NCI-H2107 (cell line): ENCODE measurements at regions not wholly inside any gene's neighbourhood (a gene's known extent, or its start where the extent isn't known, plus 50 kb on each side); places are given as distances from the start of the nearest gene placed in this dataset.

Experiments used
- DNase-seq: peaks from one replicate; lab custom pipeline; 2025; lab: John Stamatoyannopoulos, UW

- no peak for DNase-seq
Observed at GRCh38 chr10:78481842-78482241, 448.2 kb downstream of the RPS24 start.

DNA sequence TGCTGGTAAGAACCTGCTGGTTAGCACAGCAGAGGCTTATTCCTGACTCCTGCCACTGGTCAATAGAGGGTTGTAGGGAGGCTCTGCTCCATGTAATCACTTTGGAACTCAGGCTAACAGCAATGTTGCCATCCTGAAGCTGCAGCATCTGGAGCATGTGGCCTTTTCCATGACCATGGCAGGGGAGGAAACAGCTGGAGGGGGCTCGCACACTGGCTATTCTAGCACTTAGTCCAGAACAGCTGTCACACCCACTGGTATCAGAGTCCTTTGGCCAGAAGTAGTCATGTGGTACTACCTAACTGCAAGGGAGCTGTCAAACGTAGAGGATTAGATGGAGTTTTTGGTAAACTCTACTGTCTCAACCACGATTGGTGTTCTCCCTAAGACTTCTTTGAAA is 450.0 kb downstream of the RPS24 start:
- DNase-seq = no peak

DNA sequence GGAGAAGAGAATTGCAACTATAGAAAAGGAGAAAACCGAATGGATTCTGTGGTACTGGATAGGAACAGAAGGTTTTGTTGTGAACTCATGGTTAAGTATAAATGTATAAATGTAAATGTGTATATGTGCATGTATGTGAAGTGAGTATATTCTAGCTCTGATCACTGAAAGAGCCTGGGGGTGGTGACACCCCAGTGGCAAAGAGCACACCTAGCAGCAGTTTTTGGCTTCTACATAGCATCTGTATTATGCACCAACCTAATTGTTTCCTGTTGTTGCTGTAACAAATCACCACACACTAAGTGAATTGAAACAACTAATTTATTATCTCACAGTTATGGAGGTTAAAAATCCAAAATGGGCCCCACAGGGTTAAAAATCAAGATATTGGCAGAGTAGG is 455.4 kb downstream of the RPS24 start:
- DNase-seq = no peak

- DNase-seq = no peak
Observed at GRCh38 chr10:78491812-78492211, 458.1 kb downstream of the RPS24 start.

GRCh38 chr10:78492424-78492823 is 458.8 kb downstream of the RPS24 start:
- no peak for DNase-seq

GRCh38 chr10:78494179-78494578 is 460.5 kb downstream of the RPS24 start:
- DNase-seq = no peak

DNA sequence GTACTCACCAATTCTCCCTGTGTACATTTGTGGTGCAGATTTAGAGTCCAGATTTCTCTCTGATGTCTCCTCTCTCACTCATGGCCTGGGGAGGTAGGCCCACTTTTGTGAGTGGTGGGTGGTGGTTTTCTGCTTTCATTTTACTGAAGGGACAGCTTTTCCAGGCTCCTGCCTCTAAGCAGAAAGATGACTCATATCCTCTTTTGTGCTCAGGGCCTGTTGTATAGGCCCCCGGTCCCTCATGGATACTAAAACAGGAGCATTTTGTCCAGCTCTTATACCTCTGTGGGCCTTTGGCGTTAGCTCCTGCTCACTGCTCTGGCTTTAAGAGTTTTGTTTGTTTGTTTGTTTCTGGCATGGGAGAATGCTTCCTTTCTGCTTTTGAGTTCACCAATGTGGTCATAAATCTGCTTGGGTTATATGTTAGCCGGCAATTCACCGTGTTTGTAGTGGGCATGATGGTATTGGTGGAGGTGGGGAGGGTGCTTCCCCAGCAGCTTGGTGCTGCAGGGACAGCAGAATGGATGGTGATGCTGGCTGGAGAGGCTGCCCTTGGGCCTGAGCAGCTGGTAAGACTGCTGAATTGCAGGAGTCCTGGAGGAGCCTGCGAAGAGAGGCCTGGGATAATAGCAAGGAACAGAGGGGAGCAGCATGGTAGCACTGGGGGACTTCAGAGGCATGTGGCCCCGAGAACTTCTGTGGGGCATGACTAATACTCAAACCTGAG is 468.7 kb downstream of the RPS24 start:
- DNase-seq = no peak

- DNase-seq = no peak
Observed at GRCh38 chr10:78504181-78504580, 470.5 kb downstream of the RPS24 start.

DNA sequence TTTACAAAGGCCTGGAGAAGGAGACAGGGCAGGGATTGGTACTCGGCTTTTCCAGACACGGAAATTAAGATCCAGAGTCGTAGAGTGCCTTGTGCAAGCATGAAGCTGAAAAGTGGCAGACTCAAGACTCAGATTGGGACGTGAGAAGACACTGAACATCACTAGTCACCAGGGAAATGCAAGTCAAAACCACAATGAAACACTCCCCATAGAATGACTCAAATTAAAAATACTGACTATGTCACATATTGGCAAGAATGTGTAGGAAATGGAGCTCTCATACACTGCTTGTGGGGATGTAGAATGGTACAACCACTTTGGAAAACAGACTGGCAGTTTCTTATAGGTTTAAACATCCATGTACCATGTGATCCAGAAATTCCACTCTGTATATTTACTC is 472.0 kb downstream of the RPS24 start:
- DNase-seq = no peak

DNA sequence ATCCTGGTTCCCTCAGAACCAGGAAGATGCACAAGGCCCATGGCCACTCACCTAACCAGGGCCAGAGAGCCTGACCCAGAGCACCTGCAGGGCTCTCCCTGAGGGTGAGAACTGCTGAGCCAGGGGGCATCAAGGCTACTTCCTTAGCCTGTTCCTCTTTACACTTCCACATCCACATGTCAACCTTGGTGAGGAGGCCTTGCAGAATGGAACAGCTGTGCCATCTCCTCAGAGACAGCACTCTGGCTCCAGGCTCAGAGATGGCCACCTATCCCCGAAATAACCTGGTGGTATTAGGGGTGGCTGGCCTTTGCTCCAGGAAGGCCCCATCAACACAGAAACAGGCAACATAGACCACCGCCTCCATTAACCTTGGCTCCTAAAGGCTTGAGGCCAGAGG is 473.0 kb downstream of the RPS24 start:
- no peak for DNase-seq

DNA sequence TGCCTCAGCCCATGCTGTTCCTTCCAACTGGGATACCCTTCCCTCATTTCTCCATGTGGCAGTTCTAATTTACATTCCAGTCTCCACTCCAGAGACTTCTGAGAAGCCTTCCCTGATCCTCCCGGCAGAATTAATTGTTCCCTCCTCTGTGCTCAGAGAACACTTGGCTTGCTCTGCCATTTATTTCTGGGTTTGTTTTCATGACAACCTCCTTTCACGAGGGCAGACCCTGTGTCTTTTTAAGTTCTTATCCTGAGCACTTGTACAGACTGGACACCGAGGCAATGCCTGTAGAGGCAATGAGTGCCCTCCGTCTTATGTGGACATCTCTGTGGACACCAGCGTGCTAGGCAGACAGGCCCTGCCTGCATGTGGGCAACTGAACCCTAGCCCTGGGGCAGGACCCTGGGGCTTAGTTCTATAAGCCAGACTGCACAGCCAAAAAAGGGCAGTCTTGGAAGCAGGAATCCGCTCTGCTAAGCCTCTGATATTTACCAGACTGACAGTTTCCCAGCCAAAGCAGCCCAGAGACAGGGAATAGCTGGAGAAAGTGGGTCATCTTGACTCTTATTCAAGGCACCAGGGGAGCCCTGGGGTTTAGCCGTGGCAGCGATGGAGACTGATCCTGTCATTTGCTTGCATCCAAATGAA is 474.0 kb downstream of the RPS24 start:
- DNase-seq = no peak

- no peak for DNase-seq
Observed at GRCh38 chr10:78508955-78509748, 475.5 kb downstream of the RPS24 start.

DNA sequence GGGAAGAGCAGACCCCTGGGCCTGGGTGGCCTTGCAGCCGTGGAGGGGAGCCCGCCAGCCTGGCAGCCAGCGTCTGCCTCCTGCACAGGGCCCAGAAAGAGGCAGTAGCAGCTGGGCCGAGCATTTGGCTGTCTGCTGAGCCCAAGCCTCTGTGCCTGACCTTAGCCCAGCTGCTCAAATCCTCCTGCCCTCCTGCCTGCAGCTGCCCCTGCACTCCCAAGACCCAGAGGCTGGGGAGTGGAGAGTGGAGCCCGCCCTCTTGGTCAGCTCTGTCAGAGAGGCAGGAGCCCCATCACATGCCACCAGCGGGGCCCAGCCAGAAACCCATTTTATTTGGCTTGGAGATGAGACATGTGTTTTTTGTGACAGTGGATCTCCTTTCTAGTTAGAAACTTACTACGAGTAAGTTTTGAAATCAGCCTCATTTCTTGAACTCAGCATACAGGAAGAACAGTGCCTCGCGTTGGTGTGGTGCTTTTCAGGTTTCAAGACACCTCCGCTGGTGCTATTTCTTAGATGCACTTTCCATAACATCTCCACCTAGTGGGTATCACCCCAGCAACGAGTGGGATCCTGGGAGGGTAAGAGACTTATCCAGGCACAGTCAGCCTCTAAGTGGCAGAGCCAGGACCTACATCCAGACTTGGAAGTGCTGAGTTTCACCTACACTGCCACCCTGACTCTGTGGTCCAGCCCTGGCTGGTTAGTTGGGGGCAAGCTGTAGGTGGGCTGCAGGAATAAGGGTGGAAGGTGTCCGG is 477.1 kb downstream of the RPS24 start:
- DNase-seq = no peak

DNA sequence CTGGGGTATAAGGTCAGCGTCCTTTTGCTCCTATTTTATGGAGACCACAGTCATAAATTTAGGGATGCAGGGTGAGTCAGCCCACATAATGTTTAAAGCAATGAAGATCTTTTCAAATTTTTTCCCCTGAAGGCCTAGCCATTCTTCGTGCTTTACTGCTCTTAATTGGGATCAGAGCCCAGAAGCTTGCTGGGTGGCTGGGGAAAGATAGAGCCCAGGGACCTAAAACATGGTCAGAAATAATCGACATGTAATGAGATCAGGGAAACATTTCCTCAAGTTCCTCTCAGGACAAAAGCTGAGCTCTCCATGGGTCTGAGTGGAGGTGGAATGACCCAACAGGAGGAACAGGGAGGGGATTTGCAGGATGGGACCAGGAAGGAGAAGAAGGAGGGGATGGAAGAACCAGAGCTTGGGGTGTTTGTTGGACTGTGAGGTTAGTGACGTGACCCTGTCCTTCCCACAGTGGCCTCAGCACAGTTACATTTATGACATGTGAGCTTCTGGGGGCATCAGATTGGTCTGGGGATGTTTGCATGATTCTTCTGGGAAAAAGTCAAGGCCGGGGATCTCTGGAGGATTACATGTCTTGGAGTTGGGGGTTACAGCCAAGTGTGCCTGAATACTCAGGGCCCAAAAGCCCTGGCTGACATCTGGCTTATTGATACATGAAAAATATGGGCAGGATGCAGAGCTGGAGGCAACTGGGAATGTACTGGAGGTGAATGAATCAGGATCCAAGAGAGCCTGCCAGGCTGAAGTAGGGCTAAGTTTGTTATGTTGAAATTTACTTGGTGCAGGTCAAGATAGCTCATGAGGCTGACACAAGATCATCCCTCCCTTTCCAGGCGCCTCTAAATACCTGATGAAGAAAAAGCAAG is 477.9 kb downstream of the RPS24 start:
- no peak for DNase-seq

DNA sequence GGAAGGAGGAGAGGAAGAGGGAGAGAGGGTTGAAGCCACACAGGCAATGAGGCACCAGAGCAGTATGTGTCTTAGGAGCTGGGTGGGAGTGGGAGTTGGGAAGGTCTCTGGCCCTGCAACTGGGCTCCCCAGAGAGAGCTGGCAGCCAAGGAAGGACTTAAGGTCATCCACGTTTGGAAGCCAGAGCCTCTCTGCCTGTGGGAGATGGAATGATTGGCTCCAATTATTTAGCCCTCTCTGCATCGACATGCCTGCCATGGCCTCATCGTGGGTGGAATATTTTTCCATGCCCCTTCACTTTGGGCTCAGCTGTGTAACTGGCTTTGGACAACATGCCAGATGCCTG is 478.5 kb downstream of the RPS24 start:
- no peak for DNase-seq

- DNase-seq = no peak
Observed at GRCh38 chr10:78513330-78513729, 479.7 kb downstream of the RPS24 start.

DNA sequence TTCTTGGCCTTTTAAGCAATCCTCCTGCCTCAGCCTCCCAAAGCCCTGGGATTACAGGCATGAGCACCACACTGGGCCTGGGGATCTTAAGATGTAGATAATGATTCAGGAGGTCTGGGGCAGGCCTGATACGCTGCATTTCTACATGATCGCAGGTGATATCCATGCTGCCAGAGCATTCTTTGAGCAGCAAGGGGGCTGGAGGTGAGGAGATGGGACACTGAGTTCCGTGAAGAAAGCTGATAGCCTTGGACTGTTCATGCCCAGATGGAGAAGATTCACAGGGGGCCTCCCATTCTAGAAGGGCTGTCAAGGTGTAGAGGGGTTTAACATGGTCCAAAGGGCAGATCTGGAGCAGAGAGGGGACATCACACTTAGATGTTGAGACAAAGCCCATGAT is 480.3 kb downstream of the RPS24 start:
- DNase-seq = no peak

GRCh38 chr10:78514459-78514858 is 480.8 kb downstream of the RPS24 start:
- no peak for DNase-seq

GRCh38 chr10:78515038-78515872 is 481.6 kb downstream of the RPS24 start:
- no peak for DNase-seq

DNA sequence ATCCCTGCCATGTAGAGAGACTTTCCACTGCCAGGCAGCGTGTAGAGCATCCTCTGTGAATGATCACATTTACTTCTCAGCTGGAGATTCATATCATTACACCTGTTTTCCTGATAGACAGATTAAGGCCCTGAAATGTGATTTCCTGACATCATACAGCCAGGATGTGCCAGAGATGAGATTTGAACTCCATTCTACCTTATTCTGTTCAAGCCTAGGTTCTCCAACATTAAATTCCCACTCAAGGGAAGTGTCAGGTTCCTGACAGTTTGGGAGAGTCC is 482.1 kb downstream of the RPS24 start:
- no peak for DNase-seq

DNA sequence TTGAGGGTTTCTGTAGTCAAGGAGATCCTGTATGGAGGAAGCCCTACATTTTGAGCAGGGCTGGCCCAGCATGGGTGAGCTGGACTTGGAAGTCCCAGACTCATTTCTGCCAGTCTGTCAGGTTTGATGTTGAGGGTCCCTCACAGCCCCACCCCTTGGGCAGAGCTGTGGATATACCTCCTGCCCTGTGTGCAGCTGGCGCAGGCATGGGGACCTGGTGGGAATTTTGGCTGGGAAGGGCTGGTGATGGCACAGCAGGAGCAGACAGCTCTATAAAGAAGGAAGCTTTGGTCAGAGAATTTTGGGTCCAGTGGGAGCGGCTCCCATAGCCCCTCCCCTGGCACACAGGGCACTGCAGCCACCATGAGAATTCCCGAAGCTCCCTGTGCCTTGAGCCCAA is 482.6 kb downstream of the RPS24 start:
- no peak for DNase-seq
